ENCODE measurements at regions not wholly inside any gene's neighbourhood (a gene's known extent, or its start where the extent isn't known, plus 50 kb on each side); places are given as distances from the start of the nearest gene placed in this dataset.
"Not testable (repeated sequence)": the region's sequence is repeated elsewhere in the genome, so short reads cannot be mapped to it uniquely, and the experiment has no call there.

DNA sequence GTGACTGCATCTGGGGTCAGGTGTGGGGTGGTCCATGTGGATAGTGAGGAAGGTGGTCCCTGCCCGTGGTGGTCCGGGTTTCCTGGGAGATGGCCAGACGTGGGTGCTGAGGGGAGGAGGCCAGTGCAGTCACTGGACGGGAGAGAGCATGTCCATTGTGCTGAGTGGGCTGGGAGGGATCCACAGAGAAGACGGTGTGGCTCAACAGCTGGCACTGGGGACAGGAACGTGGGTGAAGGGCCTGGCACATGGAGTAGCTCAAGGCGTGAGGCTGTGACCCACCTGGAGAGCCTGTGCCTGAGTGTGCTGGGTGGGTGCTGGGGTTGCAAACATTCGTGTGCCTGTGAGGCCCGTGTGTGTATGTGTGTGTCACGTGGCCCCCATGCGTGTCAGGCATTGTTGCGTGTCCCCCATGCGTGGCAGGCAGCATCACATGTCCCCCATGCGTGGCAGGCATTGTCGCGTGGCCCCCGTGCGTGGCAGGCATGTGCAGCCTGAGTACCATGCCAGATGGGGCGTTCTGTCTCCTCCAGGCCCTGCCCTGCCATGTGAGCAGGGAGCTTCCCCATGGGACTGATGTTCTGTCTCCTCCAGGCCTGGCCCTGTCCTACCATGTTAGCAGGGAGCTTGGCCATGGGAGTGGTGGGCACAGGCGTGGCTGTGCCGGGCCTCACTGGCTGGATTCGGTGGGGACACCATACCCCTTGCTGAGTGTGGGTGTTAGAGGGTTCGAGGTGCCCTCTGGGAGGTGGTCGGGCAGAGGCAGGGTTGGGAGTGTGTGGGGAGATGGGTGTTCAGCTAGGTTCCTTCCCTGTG lies 89.8 kb downstream of the TMEM121 start:
- TF ChIP-seq, protein P1, sequence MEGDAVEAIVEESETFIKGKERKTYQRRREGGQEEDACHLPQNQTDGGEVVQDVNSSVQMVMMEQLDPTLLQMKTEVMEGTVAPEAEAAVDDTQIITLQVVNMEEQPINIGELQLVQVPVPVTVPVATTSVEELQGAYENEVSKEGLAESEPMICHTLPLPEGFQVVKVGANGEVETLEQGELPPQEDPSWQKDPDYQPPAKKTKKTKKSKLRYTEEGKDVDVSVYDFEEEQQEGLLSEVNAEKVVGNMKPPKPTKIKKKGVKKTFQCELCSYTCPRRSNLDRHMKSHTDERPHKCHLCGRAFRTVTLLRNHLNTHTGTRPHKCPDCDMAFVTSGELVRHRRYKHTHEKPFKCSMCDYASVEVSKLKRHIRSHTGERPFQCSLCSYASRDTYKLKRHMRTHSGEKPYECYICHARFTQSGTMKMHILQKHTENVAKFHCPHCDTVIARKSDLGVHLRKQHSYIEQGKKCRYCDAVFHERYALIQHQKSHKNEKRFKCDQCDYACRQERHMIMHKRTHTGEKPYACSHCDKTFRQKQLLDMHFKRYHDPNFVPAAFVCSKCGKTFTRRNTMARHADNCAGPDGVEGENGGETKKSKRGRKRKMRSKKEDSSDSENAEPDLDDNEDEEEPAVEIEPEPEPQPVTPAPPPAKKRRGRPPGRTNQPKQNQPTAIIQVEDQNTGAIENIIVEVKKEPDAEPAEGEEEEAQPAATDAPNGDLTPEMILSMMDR (IDR thresholded peaks at IDR 0.05) = not testable (repeated sequence)
- TF ChIP-seq EZH2 (IDR thresholded peaks at IDR 0.05; ENCODE audit: borderline replicate concordance, insufficient read depth, low read depth, low read length, poor library complexity, severe bottlenecking) = not testable (repeated sequence)
